ENCODE measurements at regions not wholly inside any gene's neighbourhood (a gene's known extent, or its start where the extent isn't known, plus 50 kb on each side); places are given as distances from the start of the nearest gene placed in this dataset.
"Not testable (repeated sequence)": the region's sequence is repeated elsewhere in the genome, so short reads cannot be mapped to it uniquely, and the experiment has no call there.

DNA sequence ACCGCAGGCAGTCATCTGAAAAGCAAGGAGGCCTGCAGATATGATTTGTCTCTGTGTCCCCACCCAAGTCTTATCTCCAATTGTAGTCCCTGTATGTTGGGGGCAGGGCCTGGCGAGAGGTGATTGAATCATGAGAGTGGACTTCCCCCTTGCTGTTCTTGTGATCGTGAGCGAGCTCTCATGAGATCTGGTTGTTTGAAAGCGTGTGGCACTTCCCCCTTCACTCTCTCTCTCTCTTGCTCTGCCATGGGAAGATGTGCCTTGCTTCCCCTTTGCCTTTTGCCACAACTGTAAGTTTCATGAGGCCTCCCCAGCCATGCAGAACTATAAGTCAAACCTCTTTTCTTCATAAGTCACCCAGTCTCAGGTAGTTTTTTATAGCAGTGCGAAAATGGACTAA, 83.3 kb downstream of the TMCO5A start:
- no peak for DNase-seq
- Histone ChIP-seq H3K9me3 (replicated peaks) (no peaks in the 10 kb centered on the region), H3K27ac (replicated peaks) (no peak overlapping the region), H3K27me3 (ENCODE audit: low read depth) (no peaks in the 10 kb centered on the region), H3K36me3 (no peaks in the 10 kb centered on the region), H3K4me1 (no peaks in the 10 kb centered on the region), H3K4me3 (no peak overlapping the region)
- intact Hi-C loops (cut with micrococcal nuclease): no loop called here
- TF ChIP-seq, protein P1, sequence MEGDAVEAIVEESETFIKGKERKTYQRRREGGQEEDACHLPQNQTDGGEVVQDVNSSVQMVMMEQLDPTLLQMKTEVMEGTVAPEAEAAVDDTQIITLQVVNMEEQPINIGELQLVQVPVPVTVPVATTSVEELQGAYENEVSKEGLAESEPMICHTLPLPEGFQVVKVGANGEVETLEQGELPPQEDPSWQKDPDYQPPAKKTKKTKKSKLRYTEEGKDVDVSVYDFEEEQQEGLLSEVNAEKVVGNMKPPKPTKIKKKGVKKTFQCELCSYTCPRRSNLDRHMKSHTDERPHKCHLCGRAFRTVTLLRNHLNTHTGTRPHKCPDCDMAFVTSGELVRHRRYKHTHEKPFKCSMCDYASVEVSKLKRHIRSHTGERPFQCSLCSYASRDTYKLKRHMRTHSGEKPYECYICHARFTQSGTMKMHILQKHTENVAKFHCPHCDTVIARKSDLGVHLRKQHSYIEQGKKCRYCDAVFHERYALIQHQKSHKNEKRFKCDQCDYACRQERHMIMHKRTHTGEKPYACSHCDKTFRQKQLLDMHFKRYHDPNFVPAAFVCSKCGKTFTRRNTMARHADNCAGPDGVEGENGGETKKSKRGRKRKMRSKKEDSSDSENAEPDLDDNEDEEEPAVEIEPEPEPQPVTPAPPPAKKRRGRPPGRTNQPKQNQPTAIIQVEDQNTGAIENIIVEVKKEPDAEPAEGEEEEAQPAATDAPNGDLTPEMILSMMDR (IDR thresholded peaks at IDR 0.05; ENCODE audit: borderline replicate concordance): no peak

DNA sequence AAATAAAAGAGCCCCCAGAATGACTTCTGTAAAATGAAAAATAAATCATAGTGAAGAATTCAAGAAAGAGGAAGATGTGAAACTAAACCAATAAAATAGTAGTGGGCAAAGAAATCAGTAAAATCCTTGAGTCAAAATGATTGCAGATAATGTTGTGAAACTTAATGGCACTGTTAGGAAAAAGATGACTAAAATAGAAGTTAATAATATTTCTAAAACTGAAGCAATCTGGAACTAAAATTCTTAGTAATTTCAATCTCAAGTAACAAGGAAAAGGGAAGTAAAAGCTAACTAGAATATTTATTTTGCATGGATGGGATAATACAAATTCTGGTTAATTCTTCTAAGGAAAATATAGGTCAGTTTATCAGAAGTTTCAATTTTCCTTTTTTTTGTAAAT, 84.6 kb downstream of the TMCO5A start:
- TF ChIP-seq, protein P1 (IDR thresholded peaks at IDR 0.05; ENCODE audit: borderline replicate concordance): no peak
- Histone ChIP-seq H3K4me1 (no peaks in the 10 kb centered on the region), H3K4me3 (no peak overlapping the region), H3K27ac (replicated peaks) (no peak overlapping the region), H3K9me3 (replicated peaks) (peaks cover 5% of the 10 kb centered on the region), H3K36me3 (no peaks in the 10 kb centered on the region), H3K27me3 (ENCODE audit: low read depth) (no peaks in the 10 kb centered on the region)
- intact Hi-C loops (cut with micrococcal nuclease): no loop called here
- DNase-seq: no peak

DNA sequence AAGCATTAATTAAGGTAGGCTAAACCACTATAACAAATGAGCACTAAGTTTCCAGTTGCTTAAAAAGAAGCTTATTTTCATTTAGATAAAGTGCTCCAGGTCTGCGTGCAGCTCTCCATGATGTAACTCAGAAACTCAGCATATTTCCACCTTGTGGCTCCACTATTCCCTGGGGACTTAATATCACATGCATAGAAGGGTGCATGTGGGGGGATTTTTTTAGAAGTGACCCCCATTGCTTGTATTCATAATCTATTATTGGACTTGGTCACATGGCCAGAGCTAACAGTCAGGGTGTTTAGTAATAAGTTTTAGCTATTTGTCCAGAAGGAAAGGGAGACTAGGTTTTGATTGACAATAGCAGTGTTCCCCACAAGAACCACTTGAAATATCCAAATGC, 86.8 kb downstream of the TMCO5A start:
- no peaks in the 10 kb centered on the region for H3K27me3 ChIP-seq (ENCODE audit: low read depth)
- TF ChIP-seq, protein P1 (IDR thresholded peaks at IDR 0.05; ENCODE audit: borderline replicate concordance): no peak

DNA sequence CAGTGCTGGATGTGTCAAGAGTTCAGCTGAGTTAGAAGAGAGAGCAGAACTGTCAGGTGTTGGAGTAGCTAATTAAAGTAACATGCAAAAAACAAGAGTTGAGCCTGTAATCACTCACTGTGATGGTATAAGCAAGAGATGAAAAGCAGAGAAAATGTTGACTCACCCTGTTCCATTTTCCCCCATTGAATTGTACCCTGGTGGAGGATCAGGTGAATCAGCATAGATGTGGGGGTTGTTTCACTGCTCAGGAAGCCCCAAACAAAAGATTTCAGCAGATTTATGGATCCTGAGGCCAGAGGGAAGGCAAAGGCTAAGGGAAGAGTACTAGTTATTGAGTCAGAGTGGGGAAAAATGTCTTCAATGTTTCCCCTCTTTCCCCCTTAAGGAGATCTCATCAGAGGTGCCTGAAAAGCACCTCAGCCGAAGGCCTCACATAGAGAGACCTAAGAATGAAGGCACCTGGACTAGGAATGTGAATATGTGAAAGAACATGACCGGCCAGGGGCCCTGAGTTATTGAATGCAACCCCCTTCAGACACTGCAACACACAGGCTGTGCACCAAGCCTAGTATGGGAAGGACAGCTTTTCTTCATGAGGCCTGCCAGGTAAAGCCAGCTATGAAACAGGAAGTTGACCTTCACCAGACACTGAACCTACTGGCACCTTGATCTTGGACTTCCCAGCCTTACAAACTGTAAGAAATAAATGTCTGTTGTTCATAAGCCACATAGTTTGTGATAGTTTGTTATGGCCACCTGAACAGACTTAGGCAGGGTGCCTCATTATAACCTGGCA, 90.1 kb downstream of the TMCO5A start:
- no peaks in the 10 kb centered on the region for H3K4me1 ChIP-seq

More for the DNA sequence above, 86.8 kb downstream of the TMCO5A start:
- Histone ChIP-seq H3K9me3 (replicated peaks) (peaks cover 5% of the 10 kb centered on the region), H3K27ac (replicated peaks) (no peak overlapping the region), H3K4me3 (no peak overlapping the region), H3K36me3 (no peaks in the 10 kb centered on the region), H3K4me1 (no peaks in the 10 kb centered on the region)
- intact Hi-C loops (cut with micrococcal nuclease): no loop called here
- DNase-seq: no peak

DNA sequence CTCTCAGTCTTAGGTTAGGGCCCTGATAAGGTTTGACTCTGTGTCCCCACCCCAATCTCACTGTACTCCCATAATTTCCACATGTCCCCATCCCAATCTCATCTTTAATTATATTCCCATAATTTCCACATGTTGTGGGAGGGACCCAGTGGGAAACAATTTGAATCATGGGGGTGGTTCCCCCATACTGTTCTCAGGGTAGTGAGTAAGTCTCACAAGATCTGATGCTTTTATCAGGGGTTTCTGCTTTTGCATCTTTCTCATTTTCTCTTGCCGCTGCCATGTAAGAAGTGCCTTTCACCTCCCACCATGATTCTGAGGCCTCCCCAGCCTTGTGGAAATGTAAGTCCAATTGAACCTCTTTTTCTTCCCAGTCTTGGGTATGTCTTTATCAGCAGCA, 91.2 kb downstream of the TMCO5A start:
- H3K27ac ChIP-seq (replicated peaks); H3K36me3 ChIP-seq; DNase-seq; H3K9me3 ChIP-seq (replicated peaks); H3K27me3 ChIP-seq (ENCODE audit: low read depth); H3K4me1 ChIP-seq; H3K4me3 ChIP-seq; intact Hi-C loops (cut with micrococcal nuclease): not testable (repeated sequence)

More for the DNA sequence above, 90.1 kb downstream of the TMCO5A start:
- peaks cover 5% of the 10 kb centered on the region for H3K9me3 ChIP-seq (replicated peaks)
- no peaks in the 10 kb centered on the region for H3K36me3 ChIP-seq
- H3K4me3 ChIP-seq: no peak overlapping the region
- intact Hi-C loops (cut with micrococcal nuclease): no loop called here
- DNase-seq: no peak
- TF ChIP-seq, protein P1 (IDR thresholded peaks at IDR 0.05; ENCODE audit: borderline replicate concordance): no peak
- no peak overlapping the region for H3K27ac ChIP-seq (replicated peaks)
- H3K27me3 ChIP-seq (ENCODE audit: low read depth): no peaks in the 10 kb centered on the region

DNA sequence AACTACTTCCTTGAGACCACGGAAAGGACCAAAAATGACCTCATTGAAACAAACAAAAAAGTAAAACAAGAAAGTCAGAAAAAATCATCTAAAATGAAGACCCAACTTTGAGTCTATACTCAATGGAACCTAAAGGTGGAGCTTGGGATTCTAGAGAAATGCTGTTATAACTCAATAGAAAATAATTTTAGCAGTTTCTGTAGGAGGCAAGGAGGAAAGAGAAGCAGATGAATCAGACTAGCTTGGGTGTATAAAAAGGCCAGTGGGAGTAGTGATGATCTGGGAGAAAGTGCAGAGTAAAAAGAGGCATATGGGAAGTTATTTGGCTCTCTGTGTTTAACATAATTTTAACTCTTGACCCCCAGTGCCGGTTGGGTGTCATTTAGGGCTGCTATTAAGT, 94.4 kb downstream of the TMCO5A start:
- DNase-seq: no peak
- intact Hi-C loops (cut with micrococcal nuclease): no loop called here
- Histone ChIP-seq H3K4me1 (no peaks in the 10 kb centered on the region), H3K4me3 (no peak overlapping the region), H3K27me3 (ENCODE audit: low read depth) (no peaks in the 10 kb centered on the region), H3K27ac (replicated peaks) (no peak overlapping the region), H3K9me3 (replicated peaks) (no peaks in the 10 kb centered on the region), H3K36me3 (no peaks in the 10 kb centered on the region)
- TF ChIP-seq, protein P1 (IDR thresholded peaks at IDR 0.05; ENCODE audit: borderline replicate concordance): no peak
